Neural cell (in vitro differentiated cells): ENCODE measurements at regions not wholly inside any gene's neighbourhood (a gene's known extent, or its start where the extent isn't known, plus 50 kb on each side); places are given as distances from the start of the nearest gene placed in this dataset.
A peak's percentile ranks its signal among the peaks of the same experiment; 100 is the strongest.

Experiments used
- H2AFZ ChIP-seq: fragments of 200-600, 300-800 bp; sonication (generic), shearing (Covaris generic); 2 replicates; pipeline ENCODE4 v1.6.0; 2014; ENCODE audit warnings: low read depth, mild to moderate bottlenecking, antibody characterized with exemption, low read length, moderate library complexity
- H3F3A ChIP-seq: fragments of 200-600 bp; shearing (Covaris generic); 2 replicates; pipeline ENCODE4 v1.6.1; 2016; ENCODE audit warnings: mild to moderate bottlenecking, moderate library complexity, mixed read lengths, antibody characterized with exemption, low read length; ENCODE audit not compliant: insufficient read depth, poor library complexity, severe bottlenecking
- H3K27ac ChIP-seq: fragments of 200-600, 300-800 bp; sonication (generic), shearing (Covaris generic); 2 replicates; pipeline ENCODE4 v1.5.1; 2014; ENCODE audit warnings: mild to moderate bottlenecking, low read length, moderate library complexity
- H3K27me3 ChIP-seq: fragments of 300-800, 200-600 bp; sonication (generic), shearing (Covaris generic); 2 replicates; pipeline ENCODE4 v1.6.0; 2014; ENCODE audit warnings: mild to moderate bottlenecking, low read depth, low read length, moderate library complexity; ENCODE audit not compliant: insufficient read depth
- H3K36me3 ChIP-seq: fragments of 300-800, 200-600 bp; sonication (generic), shearing (Covaris generic); 2 replicates; pipeline ENCODE4 v1.5.1; 2014; ENCODE audit warnings: mild to moderate bottlenecking, antibody characterized with exemption, low read length, moderate library complexity; ENCODE audit not compliant: insufficient read depth
- H3K4me2 ChIP-seq: fragments of 300-800, 200-600 bp; sonication (generic), shearing (Covaris generic); 2 replicates; pipeline ENCODE4 v1.6.0; 2014; ENCODE audit warnings: mild to moderate bottlenecking, low read length
- H3K4me3 ChIP-seq: fragments of 300-800, 200-600 bp; sonication (generic), shearing (Covaris generic); 2 replicates; pipeline ENCODE4 v1.5.1; 2014; ENCODE audit warnings: mild to moderate bottlenecking, low read length, moderate library complexity
- H3K79me2 ChIP-seq: fragments of 200-600 bp; shearing (Covaris generic); replicated peaks from 2 replicates; pipeline ENCODE4 v1.6.0; 2014; ENCODE audit warnings: mild to moderate bottlenecking, low read length, moderate library complexity; ENCODE audit not compliant: insufficient read depth
- H3K9ac ChIP-seq: fragments of 300-800, 200-600 bp; sonication (generic), shearing (Covaris generic); 2 replicates; pipeline ENCODE4 v1.6.1; 2016; ENCODE audit warnings: mild to moderate bottlenecking, low read length, mixed read lengths
- H3K9me2 ChIP-seq: fragments of 200-600 bp; shearing (Covaris generic); 2 replicates; pipeline ENCODE4 v1.6.1; 2016; ENCODE audit warnings: mild to moderate bottlenecking, low read length, mixed read lengths; ENCODE audit not compliant: insufficient read depth
- H3K9me3 ChIP-seq: fragments of 200-600, 300-800 bp; sonication (generic), shearing (Covaris generic); 2 replicates; pipeline ENCODE4 v1.6.1; 2016; ENCODE audit warnings: mild to moderate bottlenecking, mixed run types, low read length, moderate library complexity, mixed read lengths
- H4K20me1 ChIP-seq: fragments of 200-600 bp; shearing (Covaris generic); 2 replicates; pipeline ENCODE4 v1.6.1; 2016; ENCODE audit warnings: mild to moderate bottlenecking, mixed run types; ENCODE audit not compliant: insufficient read depth
- EP300 ChIP-seq: fragments of 450-650 bp; conservative IDR thresholded peaks from 2 replicates; pipeline ENCODE4 v1.6.1; 2014; ENCODE audit warnings: antibody characterized with exemption, mild to moderate bottlenecking, moderate library complexity; ENCODE audit not compliant: poor library complexity, severe bottlenecking
- EZH2 ChIP-seq: fragments of 200-600, 300-800 bp; shearing (Covaris generic), sonication (generic); IDR thresholded peaks from 2 replicates; pipeline ENCODE4 v1.6.1; 2014; ENCODE audit warnings: antibody characterized with exemption, low read length, borderline replicate concordance, mild to moderate bottlenecking; ENCODE audit not compliant: insufficient read depth, poor library complexity, severe bottlenecking
- POLR2AphosphoS5 ChIP-seq: IDR thresholded peaks from 2 replicates; pipeline ENCODE4 v1.6.1; 2012
- RAD21 ChIP-seq: fragments of 450-650 bp; conservative IDR thresholded peaks from 2 replicates; pipeline ENCODE4 v1.6.1; 2014; ENCODE audit warnings: antibody characterized with exemption, mild to moderate bottlenecking, moderate library complexity
- SMC3 ChIP-seq: fragments of 450-650 bp; conservative IDR thresholded peaks from 2 replicates; pipeline ENCODE4 v1.6.1; 2014; ENCODE audit warnings: antibody characterized with exemption, mild to moderate bottlenecking, moderate library complexity; ENCODE audit not compliant: poor library complexity
- TAF1 ChIP-seq: IDR thresholded peaks from 2 replicates; pipeline ENCODE4 v1.6.1; 2012; ENCODE audit warnings: low read depth
- TF ChIP-seq, protein P1 (sequence below): IDR thresholded peaks from 2 replicates; pipeline ENCODE4 v1.6.1; 2012; ENCODE audit warnings: borderline replicate concordance

DNA sequence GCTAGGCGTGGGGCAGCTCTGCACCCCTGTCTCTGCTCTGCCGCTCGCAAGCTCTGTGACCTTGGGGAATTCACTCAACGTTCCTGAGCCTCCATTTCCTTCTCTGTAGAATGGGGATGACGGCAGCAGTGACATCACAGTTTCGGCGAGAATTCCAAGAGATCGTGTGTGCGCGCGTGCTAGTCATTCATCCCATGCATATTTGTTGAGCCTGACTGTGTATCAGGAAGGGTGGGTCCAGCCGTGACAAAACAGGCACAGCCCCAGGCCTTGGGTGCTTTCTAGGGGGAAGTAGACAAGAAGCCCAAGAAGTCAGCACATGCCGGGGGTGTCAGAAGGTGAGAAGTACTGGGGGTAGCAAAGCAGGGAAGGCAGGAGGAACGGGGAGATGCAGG is 145.6 kb upstream of the NCOR2 start:
- no peaks in the 10 kb centered on the region for H4K20me1 ChIP-seq
- no peak overlapping the region for H2AFZ ChIP-seq
- H3K9me2 ChIP-seq, result no peaks in the 10 kb centered on the region
- H3K9ac ChIP-seq, result no peak overlapping the region
- no peak overlapping the region for H3K27ac ChIP-seq
- H3K4me2 ChIP-seq, result no peak overlapping the region
- no peak for TF ChIP-seq TAF1
- no peak for TF ChIP-seq SMC3
- TF ChIP-seq POLR2AphosphoS5, result no peak
- no peak overlapping the region for H3K4me3 ChIP-seq
- H3K79me2 ChIP-seq, result no peaks in the 10 kb centered on the region
- no peaks in the 10 kb centered on the region for H3F3A ChIP-seq
- H3K27me3 ChIP-seq, result no peaks in the 10 kb centered on the region
- no peaks in the 10 kb centered on the region for H3K36me3 ChIP-seq
- H3K9me3 ChIP-seq, result no peaks in the 10 kb centered on the region

DNA sequence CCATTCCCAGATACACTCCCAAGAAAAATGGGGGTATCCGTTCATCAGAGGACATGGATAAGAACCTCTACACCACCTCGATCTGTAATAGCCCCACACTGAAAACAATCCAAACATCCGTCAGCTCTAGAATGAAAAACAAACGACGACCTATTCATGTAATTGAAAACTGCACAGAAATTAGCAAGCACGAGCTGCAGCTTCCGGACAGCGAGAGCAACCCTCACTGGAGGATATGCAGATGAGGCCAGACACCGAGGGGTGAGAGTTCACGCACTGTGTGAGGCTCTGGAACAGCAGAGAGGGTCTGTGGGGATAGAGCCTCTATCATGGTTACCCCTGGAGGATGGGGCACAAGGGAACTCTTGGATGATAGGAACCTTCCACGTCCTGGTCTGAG is 143.9 kb upstream of the NCOR2 start:
- H3K4me3 ChIP-seq, result no peak overlapping the region
- H3K9me3 ChIP-seq, result no peaks in the 10 kb centered on the region
- no peak overlapping the region for H3K4me2 ChIP-seq
- H3K27me3 ChIP-seq, result no peaks in the 10 kb centered on the region
- no peaks in the 10 kb centered on the region for H3F3A ChIP-seq
- no peak overlapping the region for H3K9ac ChIP-seq
- H4K20me1 ChIP-seq, result no peaks in the 10 kb centered on the region
- H2AFZ ChIP-seq, result no peak overlapping the region
- TF ChIP-seq, protein P1, sequence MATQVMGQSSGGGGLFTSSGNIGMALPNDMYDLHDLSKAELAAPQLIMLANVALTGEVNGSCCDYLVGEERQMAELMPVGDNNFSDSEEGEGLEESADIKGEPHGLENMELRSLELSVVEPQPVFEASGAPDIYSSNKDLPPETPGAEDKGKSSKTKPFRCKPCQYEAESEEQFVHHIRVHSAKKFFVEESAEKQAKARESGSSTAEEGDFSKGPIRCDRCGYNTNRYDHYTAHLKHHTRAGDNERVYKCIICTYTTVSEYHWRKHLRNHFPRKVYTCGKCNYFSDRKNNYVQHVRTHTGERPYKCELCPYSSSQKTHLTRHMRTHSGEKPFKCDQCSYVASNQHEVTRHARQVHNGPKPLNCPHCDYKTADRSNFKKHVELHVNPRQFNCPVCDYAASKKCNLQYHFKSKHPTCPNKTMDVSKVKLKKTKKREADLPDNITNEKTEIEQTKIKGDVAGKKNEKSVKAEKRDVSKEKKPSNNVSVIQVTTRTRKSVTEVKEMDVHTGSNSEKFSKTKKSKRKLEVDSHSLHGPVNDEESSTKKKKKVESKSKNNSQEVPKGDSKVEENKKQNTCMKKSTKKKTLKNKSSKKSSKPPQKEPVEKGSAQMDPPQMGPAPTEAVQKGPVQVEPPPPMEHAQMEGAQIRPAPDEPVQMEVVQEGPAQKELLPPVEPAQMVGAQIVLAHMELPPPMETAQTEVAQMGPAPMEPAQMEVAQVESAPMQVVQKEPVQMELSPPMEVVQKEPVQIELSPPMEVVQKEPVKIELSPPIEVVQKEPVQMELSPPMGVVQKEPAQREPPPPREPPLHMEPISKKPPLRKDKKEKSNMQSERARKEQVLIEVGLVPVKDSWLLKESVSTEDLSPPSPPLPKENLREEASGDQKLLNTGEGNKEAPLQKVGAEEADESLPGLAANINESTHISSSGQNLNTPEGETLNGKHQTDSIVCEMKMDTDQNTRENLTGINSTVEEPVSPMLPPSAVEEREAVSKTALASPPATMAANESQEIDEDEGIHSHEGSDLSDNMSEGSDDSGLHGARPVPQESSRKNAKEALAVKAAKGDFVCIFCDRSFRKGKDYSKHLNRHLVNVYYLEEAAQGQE, result no peak
- peak; percentile 13 for TF ChIP-seq EP300
- no peaks in the 10 kb centered on the region for H3K36me3 ChIP-seq
- no peaks in the 10 kb centered on the region for H3K79me2 ChIP-seq
- H3K9me2 ChIP-seq, result no peaks in the 10 kb centered on the region
- H3K27ac ChIP-seq, result no peak overlapping the region

DNA sequence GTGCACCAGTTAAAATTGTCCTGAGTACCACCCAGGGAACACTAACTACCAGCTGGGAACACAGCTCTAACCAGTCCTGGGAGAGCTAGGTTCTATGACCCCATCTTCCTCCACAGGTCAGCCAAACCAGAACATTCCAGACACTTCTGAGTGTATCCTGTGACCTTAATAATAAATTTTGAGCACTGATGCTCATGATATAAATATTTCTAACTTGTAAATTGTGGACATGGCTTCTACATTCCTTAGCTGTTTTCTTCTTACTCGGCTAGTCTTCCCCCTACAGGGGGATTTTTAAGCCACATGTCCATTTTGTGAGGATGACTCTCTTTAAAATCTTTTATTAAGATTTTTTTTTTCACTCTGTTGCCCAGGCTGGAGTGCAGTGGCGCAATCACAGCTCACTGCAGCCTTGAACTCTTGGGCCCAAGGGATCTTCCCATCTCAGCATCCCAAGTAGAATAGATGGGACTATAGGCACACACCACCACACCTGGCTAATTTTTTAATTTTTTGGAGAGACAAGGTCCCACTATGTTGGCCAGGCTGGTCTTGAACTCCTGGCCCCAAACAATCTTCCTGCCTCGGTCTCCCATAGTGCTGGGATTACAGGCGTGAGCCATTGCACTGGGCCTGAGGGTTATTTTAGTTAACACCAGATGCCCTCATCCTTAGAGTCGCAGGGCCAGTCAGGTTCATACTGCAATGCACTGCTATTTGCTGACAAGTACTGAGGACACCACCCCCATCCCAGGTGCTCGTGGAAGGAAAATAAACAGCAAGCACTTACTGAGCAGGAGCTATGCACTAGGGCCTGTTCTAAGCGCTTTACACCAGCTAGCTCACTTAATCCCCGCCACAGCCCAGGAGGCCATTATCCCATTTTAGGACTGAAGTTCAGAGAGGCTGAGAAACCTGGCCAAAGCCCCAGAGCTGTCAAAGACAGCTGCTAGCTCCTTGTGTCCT is 142.6 kb upstream of the NCOR2 start:
- Histone ChIP-seq H3K4me2 (no peak overlapping the region), H3K79me2 (no peaks in the 10 kb centered on the region), H3K27me3 (no peaks in the 10 kb centered on the region), H3F3A (no peaks in the 10 kb centered on the region), H2AFZ (no peak overlapping the region), H3K27ac (no peak overlapping the region), H3K4me3 (no peak overlapping the region), H3K9ac (no peak overlapping the region), H4K20me1 (no peaks in the 10 kb centered on the region), H3K36me3 (no peaks in the 10 kb centered on the region), H3K9me3 (no peaks in the 10 kb centered on the region), H3K9me2 (no peaks in the 10 kb centered on the region)
- TF ChIP-seq, protein P1, result no peak
- TF ChIP-seq EZH2, result no peak
- TF ChIP-seq EP300, result no peak
- TF ChIP-seq SMC3, result no peak
- no peak for TF ChIP-seq POLR2AphosphoS5
- no peak for TF ChIP-seq TAF1
- TF ChIP-seq RAD21, result no peak
